NT2/D1 (cell line): ENCODE measurements at regions not wholly inside any gene's neighbourhood (a gene's known extent, or its start where the extent isn't known, plus 50 kb on each side); places are given as distances from the start of the nearest gene placed in this dataset.

Source experiments
- SUZ12 ChIP-seq: IDR thresholded peaks from 2 replicates; pipeline ENCODE4 v1.6.1; 2011; ENCODE audit not compliant: insufficient read length, insufficient read depth; ENCODE audit errors: extremely low read depth
- YY1 ChIP-seq: IDR thresholded peaks from 2 replicates; pipeline ENCODE4 v1.6.1; 2011; ENCODE audit not compliant: insufficient read length, insufficient read depth
- ZNF274 ChIP-seq: IDR thresholded peaks from 2 replicates; pipeline ENCODE4 v1.6.1; 2011; ENCODE audit warnings: mild to moderate bottlenecking, low read depth, low read length

DNA sequence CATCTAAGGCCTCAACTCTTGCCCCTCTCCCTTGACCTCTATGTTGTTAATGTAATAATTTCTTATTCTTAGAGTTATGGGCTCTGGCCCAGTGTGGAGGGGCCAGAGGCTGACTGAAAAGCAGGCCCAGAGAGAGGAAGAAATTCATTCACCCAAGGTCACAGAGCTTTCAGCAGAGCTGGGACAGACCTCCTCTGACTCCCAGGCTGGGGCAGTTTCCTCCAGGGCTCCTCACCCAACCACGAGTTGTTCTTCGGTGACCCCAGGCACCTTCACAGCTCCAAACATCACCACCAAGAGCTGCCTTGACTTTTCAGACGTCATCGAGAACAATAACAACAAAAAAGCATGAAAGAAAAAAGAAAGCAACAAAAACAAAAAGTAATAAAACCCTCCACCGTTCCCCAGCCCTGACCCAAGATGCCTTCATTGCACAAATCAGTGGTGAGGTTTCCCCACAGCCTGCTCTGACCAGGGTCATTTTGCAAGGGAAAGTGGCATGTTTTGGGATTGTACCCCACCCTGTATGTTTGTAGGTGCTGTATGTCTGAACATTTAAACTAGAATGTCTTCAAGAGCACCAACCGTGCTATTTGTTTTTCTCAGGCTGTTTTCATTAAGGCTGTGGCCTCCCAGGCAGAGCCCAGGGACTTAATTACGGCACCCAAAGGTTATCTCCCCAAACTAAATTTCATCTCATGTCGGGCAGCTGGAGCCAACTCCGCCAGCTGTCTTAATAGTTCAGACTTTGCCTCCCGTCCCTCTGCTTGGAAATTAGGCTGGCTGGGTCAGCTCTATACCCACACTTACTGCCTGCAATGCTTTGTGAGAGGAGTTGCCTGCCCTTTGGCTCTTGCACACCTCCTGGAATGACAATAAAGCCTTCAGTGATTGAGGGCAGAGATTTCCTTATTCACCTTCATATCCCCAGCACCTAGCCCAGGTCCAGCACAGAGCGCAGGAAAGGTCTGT is 173.8 kb downstream of the RPLP1 start:
- TF ChIP-seq ZNF274 (no peak), YY1 (no peak), SUZ12 (no peak)
